GM12878 (cell line): ENCODE measurements at regions not wholly inside any gene's neighbourhood (a gene's known extent, or its start where the extent isn't known, plus 50 kb on each side); places are given as distances from the start of the nearest gene placed in this dataset.

Source experiments
- ATAC-seq: fragments of 200-7000 bp; cut with Tn5 transposase; 3 replicates; pipeline ENCODE4 v1.9.1; 2020; ENCODE audit warnings: mild to moderate bottlenecking, moderate library complexity
- BruUV-seq: library from RNA; stranded (reverse); fragments of 400-500 nt; replicated peaks from 2 replicates; lab custom pipeline; 2021; lab: Mats Ljungman, UMichigan
- CTCF ChIA-PET: fragments of 300-600 bp; sonication (Branson Sonifier 250); formaldehyde crosslinking; extraction: SDS; loops from one replicate; lab custom pipeline; 2021; ENCODE audit warnings: inconsistent platforms; lab: Yijun Ruan, JAX
- POLR2A ChIA-PET: fragments of 350-600 bp; formaldehyde crosslinking; extraction: SDS; loops from one replicate; lab custom pipeline; 2021; ENCODE audit warnings: inconsistent platforms; lab: Charles Lee
- RAD21 ChIA-PET: fragments of 300-600 bp; sonication (Branson Sonifier 250); formaldehyde crosslinking; loops from one replicate; lab custom pipeline; 2023; ENCODE audit warnings: antibody characterized with exemption; ENCODE audit not compliant: unreplicated experiment; lab: Charles Lee
- SMC1A ChIA-PET: fragments of 300-600 bp; sonication (Branson Sonifier 250); formaldehyde crosslinking; loops from one replicate; lab custom pipeline; 2023; ENCODE audit not compliant: unreplicated experiment, uncharacterized antibody; lab: Charles Lee
- DNase-seq: peaks from one replicate; pipeline ENCODE4 v3.0.0-alpha.2; 2011; ENCODE audit warnings: low read depth, low spot score
- FAIRE-seq: peaks from 3 replicates; lab custom pipeline; 2011; peaks lifted over from hg19 to GRCh38; lab: Jason Lieb, UNC
- H2AFZ ChIP-seq: 2 replicates; pipeline ENCODE4 v1.6.0; 2011; ENCODE audit warnings: low read depth, low read length, control low read depth; ENCODE audit not compliant: control insufficient read depth
- H3K27ac ChIP-seq: 2 replicates; pipeline ENCODE4 v1.5.1; 2011; ENCODE audit warnings: control low read depth; ENCODE audit not compliant: control insufficient read depth, insufficient read depth
- H3K27me3 ChIP-seq, 2 experiments: replicated peaks in 1 of 2; 2 replicates each; pipeline versions ENCODE4 v1.6.0 to v1.6.1; 2011; ENCODE audit warnings: low read length in 1 of 2; ENCODE audit not compliant: control insufficient read depth in 2 of 2, insufficient read depth in 2 of 2
- H3K36me3 ChIP-seq, 2 experiments: 2 replicates each; pipeline ENCODE4 v1.5.1; 2011; ENCODE audit warnings: low read length in 1 of 2; ENCODE audit not compliant: control insufficient read depth in 2 of 2, insufficient read depth in 2 of 2
- H3K4me1 ChIP-seq: 2 replicates; pipeline ENCODE4 v1.6.1; 2011; ENCODE audit warnings: mild to moderate bottlenecking, low read length, moderate library complexity, mixed read lengths; ENCODE audit not compliant: control insufficient read depth, insufficient read depth
- H3K4me2 ChIP-seq: 2 replicates; pipeline ENCODE4 v1.6.0; 2011; ENCODE audit warnings: control low read depth; ENCODE audit not compliant: control insufficient read depth, insufficient read depth
- H3K4me3 ChIP-seq: fragments of 200-600 bp; sonication (generic); 2 replicates; pipeline ENCODE4 v1.5.1; 2016
- H3K79me2 ChIP-seq: 2 replicates; pipeline ENCODE4 v1.6.0; 2011; ENCODE audit warnings: low read length; ENCODE audit not compliant: control insufficient read depth, insufficient read depth
- H3K9ac ChIP-seq: 2 replicates; pipeline ENCODE4 v1.8.0; 2011; ENCODE audit warnings: low read length, control low read depth, mixed read lengths; ENCODE audit not compliant: control insufficient read depth, insufficient read depth
- H3K9me3 ChIP-seq: replicated peaks from 3 replicates; pipeline ENCODE4 v1.5.1; 2011; ENCODE audit warnings: mild to moderate bottlenecking, low read length; ENCODE audit not compliant: control insufficient read depth, insufficient read depth
- H4K20me1 ChIP-seq: 2 replicates; pipeline ENCODE4 v1.6.0; 2011; ENCODE audit not compliant: control insufficient read depth, insufficient read depth
- CHD1 ChIP-seq: IDR thresholded peaks from 2 replicates; pipeline ENCODE4 v1.6.1; 2012; ENCODE audit warnings: low read depth, low read length, improper control_type of control experiment
- CREM ChIP-seq: IDR thresholded peaks from 2 replicates; pipeline ENCODE4 v1.6.1; 2014; ENCODE audit warnings: antibody characterized with exemption, low read depth
- RAD21 ChIP-seq: IDR thresholded peaks from 2 replicates; pipeline ENCODE4 v1.6.1; 2011; ENCODE audit warnings: mild to moderate bottlenecking, low read depth, low read length, moderate library complexity; ENCODE audit not compliant: insufficient read depth
- WGBS: methylation state at CpG from one replicate; pipeline ENCODE4 v1.1.6; 2016; ENCODE audit warnings: low lambda C conversion rate; ENCODE audit not compliant: insufficient replicate concordance, insufficient coverage; ENCODE audit errors: missing lambda C conversion rate; 5-methylcytosine and 5-hydroxymethylcytosine counted together
- in situ Hi-C: fragments of 300-500 bp; cut with MboI; formaldehyde crosslinking; loops from 9 replicates; pipeline ENCODE4 v1.14.3; 2018; ENCODE audit warnings: mixed read lengths
- intact Hi-C: fragments of 100-400 bp; cut with micrococcal nuclease; formaldehyde crosslinking; loops from one replicate; pipeline ENCODE4 v1.14.2; 2022; ENCODE audit not compliant: unreplicated experiment
- TF ChIP-seq, protein P1 (sequence below): IDR thresholded peaks from 2 replicates; pipeline ENCODE4 v1.6.1; 2011; ENCODE audit warnings: low read depth, low read length, improper control_type of control experiment, borderline replicate concordance
- TF ChIP-seq, protein P2 (sequence below): fragments of 450-650 bp; IDR thresholded peaks from 2 replicates; pipeline ENCODE4 v1.6.1; 2016; ENCODE audit warnings: mild to moderate bottlenecking, moderate library complexity, borderline replicate concordance
- TF ChIP-seq, protein P3 (sequence below): fragments of 450-650 bp; IDR thresholded peaks from 2 replicates; pipeline ENCODE4 v1.6.1; 2017; ENCODE audit warnings: low read depth, mild to moderate bottlenecking, moderate library complexity

DNA sequence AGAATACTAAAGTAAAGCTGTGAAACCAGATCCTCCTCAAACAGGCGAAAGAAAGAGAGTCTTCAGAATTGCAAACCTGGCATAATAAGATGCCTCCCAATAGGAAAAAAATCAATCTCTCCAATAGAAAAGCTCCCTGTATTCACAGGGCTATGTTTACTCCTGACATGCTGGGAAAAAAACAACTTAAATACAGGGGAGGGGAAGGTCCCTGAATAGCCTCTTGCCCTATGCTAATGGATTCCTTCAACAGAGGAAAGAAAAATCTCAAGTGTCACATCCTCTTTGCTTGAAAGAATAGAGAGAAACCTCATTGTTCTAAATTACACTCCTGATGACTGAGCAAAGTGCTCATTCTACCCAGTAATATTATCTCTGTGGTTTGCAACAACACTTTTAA, 1271.1 kb upstream of the PRR20A start:
- Histone ChIP-seq H2AFZ (no peak overlapping the region), H3K36me3 (no peaks in the 10 kb centered on the region), H3K27ac (no peak overlapping the region), H3K4me1 (no peaks in the 10 kb centered on the region), H4K20me1 (no peaks in the 10 kb centered on the region), H3K9ac (no peak overlapping the region), H3K4me3 (no peak overlapping the region), H3K9me3 (no peaks in the 10 kb centered on the region)
- intact Hi-C loops (no loop called here), in situ Hi-C loops (no loop called here)
- CTCF ChIA-PET = no interaction called here
- 0% methylated on average over 1 of the region's 1 CpG for WGBS
- DNase-seq (no peak), FAIRE-seq (no peak)
- SMC1A ChIA-PET = no interaction called here
- POLR2A ChIA-PET = no interaction called here
- TF ChIP-seq, protein P1, sequence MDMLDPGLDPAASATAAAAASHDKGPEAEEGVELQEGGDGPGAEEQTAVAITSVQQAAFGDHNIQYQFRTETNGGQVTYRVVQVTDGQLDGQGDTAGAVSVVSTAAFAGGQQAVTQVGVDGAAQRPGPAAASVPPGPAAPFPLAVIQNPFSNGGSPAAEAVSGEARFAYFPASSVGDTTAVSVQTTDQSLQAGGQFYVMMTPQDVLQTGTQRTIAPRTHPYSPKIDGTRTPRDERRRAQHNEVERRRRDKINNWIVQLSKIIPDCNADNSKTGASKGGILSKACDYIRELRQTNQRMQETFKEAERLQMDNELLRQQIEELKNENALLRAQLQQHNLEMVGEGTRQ = no peak
- TF ChIP-seq, protein P2, sequence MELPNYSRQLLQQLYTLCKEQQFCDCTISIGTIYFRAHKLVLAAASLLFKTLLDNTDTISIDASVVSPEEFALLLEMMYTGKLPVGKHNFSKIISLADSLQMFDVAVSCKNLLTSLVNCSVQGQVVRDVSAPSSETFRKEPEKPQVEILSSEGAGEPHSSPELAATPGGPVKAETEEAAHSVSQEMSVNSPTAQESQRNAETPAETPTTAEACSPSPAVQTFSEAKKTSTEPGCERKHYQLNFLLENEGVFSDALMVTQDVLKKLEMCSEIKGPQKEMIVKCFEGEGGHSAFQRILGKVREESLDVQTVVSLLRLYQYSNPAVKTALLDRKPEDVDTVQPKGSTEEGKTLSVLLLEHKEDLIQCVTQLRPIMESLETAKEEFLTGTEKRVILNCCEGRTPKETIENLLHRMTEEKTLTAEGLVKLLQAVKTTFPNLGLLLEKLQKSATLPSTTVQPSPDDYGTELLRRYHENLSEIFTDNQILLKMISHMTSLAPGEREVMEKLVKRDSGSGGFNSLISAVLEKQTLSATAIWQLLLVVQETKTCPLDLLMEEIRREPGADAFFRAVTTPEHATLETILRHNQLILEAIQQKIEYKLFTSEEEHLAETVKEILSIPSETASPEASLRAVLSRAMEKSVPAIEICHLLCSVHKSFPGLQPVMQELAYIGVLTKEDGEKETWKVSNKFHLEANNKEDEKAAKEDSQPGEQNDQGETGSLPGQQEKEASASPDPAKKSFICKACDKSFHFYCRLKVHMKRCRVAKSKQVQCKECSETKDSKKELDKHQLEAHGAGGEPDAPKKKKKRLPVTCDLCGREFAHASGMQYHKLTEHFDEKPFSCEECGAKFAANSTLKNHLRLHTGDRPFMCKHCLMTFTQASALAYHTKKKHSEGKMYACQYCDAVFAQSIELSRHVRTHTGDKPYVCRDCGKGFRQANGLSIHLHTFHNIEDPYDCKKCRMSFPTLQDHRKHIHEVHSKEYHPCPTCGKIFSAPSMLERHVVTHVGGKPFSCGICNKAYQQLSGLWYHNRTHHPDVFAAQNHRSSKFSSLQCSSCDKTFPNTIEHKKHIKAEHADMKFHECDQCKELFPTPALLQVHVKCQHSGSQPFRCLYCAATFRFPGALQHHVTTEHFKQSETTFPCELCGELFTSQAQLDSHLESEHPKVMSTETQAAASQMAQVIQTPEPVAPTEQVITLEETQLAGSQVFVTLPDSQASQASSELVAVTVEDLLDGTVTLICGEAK = no peak
- TF ChIP-seq, protein P3, sequence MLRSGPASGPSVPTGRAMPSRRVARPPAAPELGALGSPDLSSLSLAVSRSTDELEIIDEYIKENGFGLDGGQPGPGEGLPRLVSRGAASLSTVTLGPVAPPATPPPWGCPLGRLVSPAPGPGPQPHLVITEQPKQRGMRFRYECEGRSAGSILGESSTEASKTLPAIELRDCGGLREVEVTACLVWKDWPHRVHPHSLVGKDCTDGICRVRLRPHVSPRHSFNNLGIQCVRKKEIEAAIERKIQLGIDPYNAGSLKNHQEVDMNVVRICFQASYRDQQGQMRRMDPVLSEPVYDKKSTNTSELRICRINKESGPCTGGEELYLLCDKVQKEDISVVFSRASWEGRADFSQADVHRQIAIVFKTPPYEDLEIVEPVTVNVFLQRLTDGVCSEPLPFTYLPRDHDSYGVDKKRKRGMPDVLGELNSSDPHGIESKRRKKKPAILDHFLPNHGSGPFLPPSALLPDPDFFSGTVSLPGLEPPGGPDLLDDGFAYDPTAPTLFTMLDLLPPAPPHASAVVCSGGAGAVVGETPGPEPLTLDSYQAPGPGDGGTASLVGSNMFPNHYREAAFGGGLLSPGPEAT = no peak
- TF ChIP-seq CHD1 (no peak), CREM (no peak), RAD21 (no peak)
- TF ChIP-seq, all 136 proteins: peak for 0
- H3K79me2 ChIP-seq = no peaks in the 10 kb centered on the region
- no peaks in the 10 kb centered on the region for H3K27me3 ChIP-seq
- RAD21 ChIA-PET = no interaction called here
- no peak for ATAC-seq
- BruUV-seq = no TSS peak
- no peak overlapping the region for H3K4me2 ChIP-seq
